ENCODE measurements at regions not wholly inside any gene's neighbourhood (a gene's known extent, or its start where the extent isn't known, plus 50 kb on each side); places are given as distances from the start of the nearest gene placed in this dataset.

DNA sequence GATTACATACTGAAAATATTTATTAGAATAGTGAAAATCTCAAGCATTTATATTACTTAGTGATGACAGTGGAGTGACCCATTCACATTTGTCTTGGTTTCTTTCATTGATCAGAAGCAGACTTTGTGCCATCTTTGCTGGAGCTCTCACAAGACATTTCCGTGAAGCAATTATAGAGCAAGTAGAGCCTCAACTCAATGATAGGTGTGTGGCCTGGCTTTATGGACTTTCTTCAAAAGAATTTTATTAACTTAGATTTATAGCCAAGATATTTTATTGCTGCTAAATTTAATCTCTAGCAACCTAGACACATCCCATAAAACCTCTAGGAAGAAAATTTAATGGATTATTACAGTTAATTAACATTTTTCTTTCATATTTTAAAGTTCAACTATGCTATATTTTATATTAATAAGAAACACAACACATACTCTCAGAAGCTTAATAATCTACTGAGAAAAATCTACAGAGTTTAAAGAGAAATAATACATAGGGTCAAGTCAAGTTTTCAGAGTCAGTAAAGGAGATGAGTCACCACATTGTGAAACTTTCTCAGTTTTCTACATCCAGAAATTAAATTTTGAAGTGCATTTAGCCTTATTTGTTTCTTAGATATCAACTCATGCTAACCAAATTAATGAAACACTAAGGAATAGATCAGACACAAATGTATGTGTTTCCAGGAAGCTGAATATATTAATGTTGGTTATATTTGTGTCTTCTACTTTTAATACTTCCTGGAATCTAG, 160.5 kb downstream of the LACC1 start (continued):
- TF ChIP-seq, protein P1, sequence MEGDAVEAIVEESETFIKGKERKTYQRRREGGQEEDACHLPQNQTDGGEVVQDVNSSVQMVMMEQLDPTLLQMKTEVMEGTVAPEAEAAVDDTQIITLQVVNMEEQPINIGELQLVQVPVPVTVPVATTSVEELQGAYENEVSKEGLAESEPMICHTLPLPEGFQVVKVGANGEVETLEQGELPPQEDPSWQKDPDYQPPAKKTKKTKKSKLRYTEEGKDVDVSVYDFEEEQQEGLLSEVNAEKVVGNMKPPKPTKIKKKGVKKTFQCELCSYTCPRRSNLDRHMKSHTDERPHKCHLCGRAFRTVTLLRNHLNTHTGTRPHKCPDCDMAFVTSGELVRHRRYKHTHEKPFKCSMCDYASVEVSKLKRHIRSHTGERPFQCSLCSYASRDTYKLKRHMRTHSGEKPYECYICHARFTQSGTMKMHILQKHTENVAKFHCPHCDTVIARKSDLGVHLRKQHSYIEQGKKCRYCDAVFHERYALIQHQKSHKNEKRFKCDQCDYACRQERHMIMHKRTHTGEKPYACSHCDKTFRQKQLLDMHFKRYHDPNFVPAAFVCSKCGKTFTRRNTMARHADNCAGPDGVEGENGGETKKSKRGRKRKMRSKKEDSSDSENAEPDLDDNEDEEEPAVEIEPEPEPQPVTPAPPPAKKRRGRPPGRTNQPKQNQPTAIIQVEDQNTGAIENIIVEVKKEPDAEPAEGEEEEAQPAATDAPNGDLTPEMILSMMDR (CRISPR knock-in tag; IDR thresholded peaks at IDR 0.05): no peak

DNA sequence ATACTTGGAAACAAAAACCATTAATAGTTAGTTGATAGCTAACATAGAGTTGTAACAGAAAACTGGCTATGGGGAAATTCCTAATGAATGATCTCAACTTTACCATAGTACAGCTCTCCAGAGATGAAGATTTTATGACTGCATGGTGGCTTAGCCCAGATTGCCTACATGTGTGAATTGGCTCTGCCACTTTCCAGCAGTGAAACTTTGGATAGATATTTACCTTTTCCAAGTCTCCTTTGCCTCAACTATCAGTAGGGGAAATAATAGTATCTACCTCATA, 161.1 kb downstream of the LACC1 start:
- POLR2A ChIA-PET: no interaction called here
- no peak overlapping the region for H3K27ac ChIP-seq (ENCODE audit: extremely low read length, insufficient read depth, low read length)
- CTCF ChIA-PET (ENCODE audit: low intra/inter-chr PET ratio, low total read pairs): no interaction called here

More for the DNA sequence above, 161.1 kb downstream of the LACC1 start:
- Histone ChIP-seq H3K9ac (ENCODE audit: insufficient read depth, low read depth, low read length) (no peak overlapping the region), H4K20me1 (ENCODE audit: insufficient read depth, low read length) (no peaks in the 10 kb centered on the region), H3K4me1 (ENCODE audit: insufficient read depth, low read length) (no peaks in the 10 kb centered on the region), H3K4me2 (ENCODE audit: low read depth, low read length) (no peak overlapping the region), H3K4me3 (replicated peaks in 1 of 3; ENCODE audit: insufficient read depth in 1 of 3, low read depth in 2 of 3, low read length in 3 of 3) (no peak overlapping the region), H3K9me3 (ENCODE audit: low read length) (no peaks in the 10 kb centered on the region), H2AFZ (ENCODE audit: low read length) (no peak overlapping the region), H3K36me3 (replicated peaks in 1 of 2; ENCODE audit: control insufficient read depth in 1 of 2, insufficient read depth in 2 of 2, low read length in 2 of 2) (no peaks in the 10 kb centered on the region), H3K79me2 (ENCODE audit: insufficient read depth, low read length) (no peaks in the 10 kb centered on the region), H3K27me3 (ENCODE audit: control insufficient read depth in 1 of 2, insufficient read depth in 2 of 2, low read length in 2 of 2) (no peaks in the 10 kb centered on the region)
- no TSS peak for BruUV-seq (replicated peaks)
- DNase-seq (ENCODE audit: low spot score) (no peak), FAIRE-seq (no peak), ATAC-seq (no peak)
- intact Hi-C loops (cut with micrococcal nuclease; ENCODE audit: unreplicated experiment) (no loop called here), in situ Hi-C loops (cut with HindIII; ENCODE audit: extremely low pct_ligation_motif_present, low pct_unique_long_range_greater_than_20kb) (no loop called here)
- TF ChIP-seq, protein P2, sequence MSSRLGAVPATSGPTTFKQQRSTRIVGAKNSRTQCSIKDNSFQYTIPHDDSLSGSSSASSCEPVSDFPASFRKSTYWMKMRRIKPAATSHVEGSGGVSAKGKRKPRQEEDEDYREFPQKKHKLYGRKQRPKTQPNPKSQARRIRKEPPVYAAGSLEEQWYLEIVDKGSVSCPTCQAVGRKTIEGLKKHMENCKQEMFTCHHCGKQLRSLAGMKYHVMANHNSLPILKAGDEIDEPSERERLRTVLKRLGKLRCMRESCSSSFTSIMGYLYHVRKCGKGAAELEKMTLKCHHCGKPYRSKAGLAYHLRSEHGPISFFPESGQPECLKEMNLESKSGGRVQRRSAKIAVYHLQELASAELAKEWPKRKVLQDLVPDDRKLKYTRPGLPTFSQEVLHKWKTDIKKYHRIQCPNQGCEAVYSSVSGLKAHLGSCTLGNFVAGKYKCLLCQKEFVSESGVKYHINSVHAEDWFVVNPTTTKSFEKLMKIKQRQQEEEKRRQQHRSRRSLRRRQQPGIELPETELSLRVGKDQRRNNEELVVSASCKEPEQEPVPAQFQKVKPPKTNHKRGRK (CRISPR knock-in tag; IDR thresholded peaks at IDR 0.05): no peak
- TF ChIP-seq ZNF317 (CRISPR knock-in tag; IDR thresholded peaks at IDR 0.05) (no peak), ATF7-NPFF (CRISPR knock-in tag; IDR thresholded peaks at IDR 0.05; ENCODE audit: low read depth) (no peak), ARID2 (CRISPR knock-in tag; IDR thresholded peaks at IDR 0.05; ENCODE audit: borderline replicate concordance) (no peak), SAP130 (CRISPR knock-in tag; IDR thresholded peaks at IDR 0.05; ENCODE audit: low read depth) (no peak)
- TF ChIP-seq, protein P3, sequence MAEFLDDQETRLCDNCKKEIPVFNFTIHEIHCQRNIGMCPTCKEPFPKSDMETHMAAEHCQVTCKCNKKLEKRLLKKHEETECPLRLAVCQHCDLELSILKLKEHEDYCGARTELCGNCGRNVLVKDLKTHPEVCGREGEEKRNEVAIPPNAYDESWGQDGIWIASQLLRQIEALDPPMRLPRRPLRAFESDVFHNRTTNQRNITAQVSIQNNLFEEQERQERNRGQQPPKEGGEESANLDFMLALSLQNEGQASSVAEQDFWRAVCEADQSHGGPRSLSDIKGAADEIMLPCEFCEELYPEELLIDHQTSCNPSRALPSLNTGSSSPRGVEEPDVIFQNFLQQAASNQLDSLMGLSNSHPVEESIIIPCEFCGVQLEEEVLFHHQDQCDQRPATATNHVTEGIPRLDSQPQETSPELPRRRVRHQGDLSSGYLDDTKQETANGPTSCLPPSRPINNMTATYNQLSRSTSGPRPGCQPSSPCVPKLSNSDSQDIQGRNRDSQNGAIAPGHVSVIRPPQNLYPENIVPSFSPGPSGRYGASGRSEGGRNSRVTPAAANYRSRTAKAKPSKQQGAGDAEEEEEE (CRISPR knock-in tag; IDR thresholded peaks at IDR 0.05; ENCODE audit: borderline replicate concordance): no peak
- TF ChIP-seq, protein P4, sequence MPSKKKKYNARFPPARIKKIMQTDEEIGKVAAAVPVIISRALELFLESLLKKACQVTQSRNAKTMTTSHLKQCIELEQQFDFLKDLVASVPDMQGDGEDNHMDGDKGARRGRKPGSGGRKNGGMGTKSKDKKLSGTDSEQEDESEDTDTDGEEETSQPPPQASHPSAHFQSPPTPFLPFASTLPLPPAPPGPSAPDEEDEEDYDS (CRISPR knock-in tag; IDR thresholded peaks at IDR 0.05): no peak
- TF ChIP-seq, protein P5, sequence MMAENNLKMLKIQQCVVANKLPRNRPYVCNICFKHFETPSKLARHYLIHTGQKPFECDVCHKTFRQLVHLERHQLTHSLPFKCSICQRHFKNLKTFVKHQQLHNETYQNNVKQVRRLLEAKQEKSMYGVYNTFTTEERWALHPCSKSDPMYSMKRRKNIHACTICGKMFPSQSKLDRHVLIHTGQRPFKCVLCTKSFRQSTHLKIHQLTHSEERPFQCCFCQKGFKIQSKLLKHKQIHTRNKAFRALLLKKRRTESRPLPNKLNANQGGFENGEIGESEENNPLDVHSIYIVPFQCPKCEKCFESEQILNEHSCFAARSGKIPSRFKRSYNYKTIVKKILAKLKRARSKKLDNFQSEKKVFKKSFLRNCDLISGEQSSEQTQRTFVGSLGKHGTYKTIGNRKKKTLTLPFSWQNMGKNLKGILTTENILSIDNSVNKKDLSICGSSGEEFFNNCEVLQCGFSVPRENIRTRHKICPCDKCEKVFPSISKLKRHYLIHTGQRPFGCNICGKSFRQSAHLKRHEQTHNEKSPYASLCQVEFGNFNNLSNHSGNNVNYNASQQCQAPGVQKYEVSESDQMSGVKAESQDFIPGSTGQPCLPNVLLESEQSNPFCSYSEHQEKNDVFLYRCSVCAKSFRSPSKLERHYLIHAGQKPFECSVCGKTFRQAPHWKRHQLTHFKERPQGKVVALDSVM (CRISPR knock-in tag; IDR thresholded peaks at IDR 0.05): no peak
